Keratinocyte (primary cell): ENCODE measurements at regions not wholly inside any gene's neighbourhood (a gene's known extent, or its start where the extent isn't known, plus 50 kb on each side); places are given as distances from the start of the nearest gene placed in this dataset.

ENCODE experiments used
- CTCF ChIP-seq, 3 experiments: IDR thresholded peaks in 1 of 3; conservative IDR thresholded peaks in 1 of 3; optimal IDR thresholded peaks in 1 of 3; 2 replicates in 2 of 3; 3 replicates in 1 of 3; pipeline versions ENCODE3 to v1.5.1; 2011; ENCODE audit warnings: low read length in 3 of 3, mild to moderate bottlenecking in 3 of 3, moderate library complexity in 2 of 3, control low read depth in 1 of 3, inconsistent platforms in 1 of 3; ENCODE audit not compliant: insufficient read depth in 2 of 3; ENCODE audit errors: extremely low read depth in 1 of 3
- EZH2 ChIP-seq: IDR thresholded peaks from one replicate; pipeline ENCODE4 v1.6.1; 2012; ENCODE audit warnings: inconsistent platforms, mild to moderate bottlenecking, low read length, moderate library complexity

GRCh38 chr11:45444796-45445195 is 158.7 kb upstream of the SYT13 start:
- TF ChIP-seq CTCF (optimal IDR thresholded peaks at IDR 0.05 in 1 of 3, IDR thresholded peaks at IDR 0.05 in 1 of 3, conservative IDR thresholded peaks at IDR 0.05 in 1 of 3; ENCODE audit: extremely low read depth in 1 of 3, insufficient read depth in 2 of 3, low read length in 3 of 3) (no peak), EZH2 (no peak)
